Esophagus squamous epithelium (tissue), 5 donors: ENCODE measurements at regions not wholly inside any gene's neighbourhood (a gene's known extent, or its start where the extent isn't known, plus 50 kb on each side); places are given as distances from the start of the nearest gene placed in this dataset.

ENCODE experiments used
- DNase-seq: peaks from one replicate; lab custom pipeline; 2025; lab: John Stamatoyannopoulos, UW
- H3K27ac ChIP-seq, 4 donors: fragments of 200-600 bp; sonication (generic); one replicate each; pipeline ENCODE4 v1.5.1; 2016 to 2019; ENCODE audit warnings: mild to moderate bottlenecking in 1 of 4
- H3K27me3 ChIP-seq, 4 donors: fragments of 200-600 bp; sonication (generic); 1 replicate in 3 of 4; 2 replicates in 1 of 4; pipeline versions ENCODE4 v1.5.1 to v1.6.0; 2017 to 2021; ENCODE audit warnings: antibody characterized with exemption in 1 of 4
- H3K36me3 ChIP-seq, 3 donors: fragments of 200-600 bp; sonication (generic); one replicate each; pipeline ENCODE4 v1.5.1; 2016 to 2019
- H3K4me1 ChIP-seq, 3 donors: fragments of 200-600 bp; sonication (generic); one replicate each; pipeline ENCODE4 v1.5.1; 2017 to 2019
- H3K4me3 ChIP-seq, 4 donors: fragments of 200-600 bp; sonication (generic); 1 replicate in 3 of 4; 2 replicates in 1 of 4; pipeline ENCODE4 v1.5.1; 2016 to 2019; ENCODE audit warnings: mild to moderate bottlenecking in 2 of 4, moderate library complexity in 1 of 4
- H3K9me3 ChIP-seq, 3 donors: fragments of 200-600 bp; sonication (generic); one replicate each; pipeline ENCODE4 v1.5.1; 2016 to 2019
- POLR2A ChIP-seq, 4 donors: fragments of 450-650 bp; IDR thresholded peaks; one replicate each; pipeline ENCODE4 v1.6.1; 2017; ENCODE audit warnings: antibody characterized with exemption in 4 of 4, mild to moderate bottlenecking in 4 of 4, moderate library complexity in 3 of 4
- WGBS, 2 donors: methylation state at CpG; one replicate each; pipeline ENCODE4 v1.1.5; 2018; 5-methylcytosine and 5-hydroxymethylcytosine counted together
- intact Hi-C: fragments of 100-400 bp; cut with DNase I; formaldehyde crosslinking; loops from one replicate; pipeline ENCODE4 v1.15.0; 2022
- TF ChIP-seq, protein P1 (sequence below), 6 experiments: fragments of 450-650 bp in 4 of 6; fragments of 200-600 bp in 2 of 6; sonication (generic) in 2 of 6; IDR thresholded peaks; one replicate each; pipeline ENCODE4 v1.5.1; 2016 to 2019; ENCODE audit warnings: antibody characterized with exemption in 6 of 6, mild to moderate bottlenecking in 4 of 6, moderate library complexity in 4 of 6
- donor health status: DM: yes; HTN: yes; CAD: no.

DNA sequence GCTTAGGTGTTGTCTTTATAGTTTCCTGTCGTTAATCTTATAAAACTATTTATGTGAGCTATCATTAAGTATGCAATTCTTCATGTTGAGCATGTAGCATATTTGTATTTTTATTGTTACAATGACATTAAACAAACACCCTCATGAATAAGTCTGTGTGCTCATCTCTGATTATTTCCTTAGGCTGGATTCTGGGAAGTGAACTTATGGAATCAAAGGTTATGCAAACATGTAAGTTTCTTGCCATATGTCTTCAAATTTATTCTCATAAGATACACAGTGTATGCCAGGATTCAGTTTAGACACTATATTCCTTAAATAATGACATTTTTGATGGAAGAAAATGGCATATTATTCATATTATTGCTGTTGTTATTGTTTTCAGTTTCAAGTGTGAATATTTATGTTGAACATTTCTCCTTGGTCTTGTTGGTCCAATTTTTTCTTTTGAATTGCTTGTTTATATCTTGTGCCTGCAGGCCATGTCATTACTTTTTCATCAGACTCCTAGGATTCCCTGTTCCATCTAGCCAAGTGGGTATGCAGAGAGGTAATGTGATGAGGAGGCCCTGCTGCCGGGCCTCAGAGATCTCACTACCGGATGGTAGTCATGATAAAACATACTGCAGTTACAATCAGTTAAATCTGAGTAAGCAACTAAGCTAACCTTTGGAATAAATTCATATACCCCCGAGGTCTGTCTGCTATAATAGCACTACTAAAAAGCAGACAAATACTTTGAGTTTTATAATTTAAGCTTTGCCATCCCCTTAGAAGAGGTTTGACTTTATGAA lies 684.3 kb upstream of the SGO1 start:
- H3K27me3 ChIP-seq, result no peaks in the 10 kb centered on the region
- no peaks in the 10 kb centered on the region for H3K36me3 ChIP-seq
- H3K27ac ChIP-seq, result no peak overlapping the region
- DNase-seq, result no peak
- no peaks in the 10 kb centered on the region for H3K4me1 ChIP-seq
- intact Hi-C loops, result no loop called here
- H3K9me3 ChIP-seq, result peaks cover 0 to under 1% (median 0%) of the 10 kb centered on the region in 3 donors
- H3K4me3 ChIP-seq, result no peak overlapping the region
- 31 to 48% methylated on average over 4 of the region's 4 CpGs for WGBS, 2 donors
- no peak for TF ChIP-seq POLR2A (IDR thresholded peaks at IDR 0.05)
- TF ChIP-seq, protein P1, sequence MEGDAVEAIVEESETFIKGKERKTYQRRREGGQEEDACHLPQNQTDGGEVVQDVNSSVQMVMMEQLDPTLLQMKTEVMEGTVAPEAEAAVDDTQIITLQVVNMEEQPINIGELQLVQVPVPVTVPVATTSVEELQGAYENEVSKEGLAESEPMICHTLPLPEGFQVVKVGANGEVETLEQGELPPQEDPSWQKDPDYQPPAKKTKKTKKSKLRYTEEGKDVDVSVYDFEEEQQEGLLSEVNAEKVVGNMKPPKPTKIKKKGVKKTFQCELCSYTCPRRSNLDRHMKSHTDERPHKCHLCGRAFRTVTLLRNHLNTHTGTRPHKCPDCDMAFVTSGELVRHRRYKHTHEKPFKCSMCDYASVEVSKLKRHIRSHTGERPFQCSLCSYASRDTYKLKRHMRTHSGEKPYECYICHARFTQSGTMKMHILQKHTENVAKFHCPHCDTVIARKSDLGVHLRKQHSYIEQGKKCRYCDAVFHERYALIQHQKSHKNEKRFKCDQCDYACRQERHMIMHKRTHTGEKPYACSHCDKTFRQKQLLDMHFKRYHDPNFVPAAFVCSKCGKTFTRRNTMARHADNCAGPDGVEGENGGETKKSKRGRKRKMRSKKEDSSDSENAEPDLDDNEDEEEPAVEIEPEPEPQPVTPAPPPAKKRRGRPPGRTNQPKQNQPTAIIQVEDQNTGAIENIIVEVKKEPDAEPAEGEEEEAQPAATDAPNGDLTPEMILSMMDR (IDR thresholded peaks at IDR 0.05), result no peak

DNA sequence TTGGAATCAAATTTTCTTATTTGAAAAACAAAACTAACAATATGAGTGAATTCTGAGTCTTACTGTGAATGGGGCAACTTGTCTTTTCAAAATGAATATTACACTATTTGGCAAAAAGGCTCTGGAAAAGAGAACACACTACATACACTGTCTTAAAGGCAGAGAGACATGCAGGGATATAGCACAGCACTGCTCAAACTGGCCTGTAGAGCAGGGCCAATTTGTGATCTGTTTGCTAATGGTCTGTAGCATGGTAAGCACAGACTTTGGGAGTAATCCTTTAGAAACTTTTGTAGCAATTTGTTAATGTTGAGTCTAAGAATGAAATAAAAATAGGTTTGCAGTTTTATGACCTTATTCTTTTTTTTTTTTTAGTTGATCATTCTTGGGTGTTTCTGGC lies 679.8 kb upstream of the SGO1 start:
- TF ChIP-seq POLR2A (IDR thresholded peaks at IDR 0.05), result no peak
- Histone ChIP-seq H3K36me3 (no peaks in the 10 kb centered on the region), H3K27me3 (no peaks in the 10 kb centered on the region), H3K9me3 (peaks cover 0 to 21% (median 0%) of the 10 kb centered on the region in 3 donors), H3K4me3 (no peak overlapping the region), H3K27ac (no peak overlapping the region), H3K4me1 (no peaks in the 10 kb centered on the region)
- no peak for DNase-seq
- intact Hi-C loops, result no loop called here

DNA sequence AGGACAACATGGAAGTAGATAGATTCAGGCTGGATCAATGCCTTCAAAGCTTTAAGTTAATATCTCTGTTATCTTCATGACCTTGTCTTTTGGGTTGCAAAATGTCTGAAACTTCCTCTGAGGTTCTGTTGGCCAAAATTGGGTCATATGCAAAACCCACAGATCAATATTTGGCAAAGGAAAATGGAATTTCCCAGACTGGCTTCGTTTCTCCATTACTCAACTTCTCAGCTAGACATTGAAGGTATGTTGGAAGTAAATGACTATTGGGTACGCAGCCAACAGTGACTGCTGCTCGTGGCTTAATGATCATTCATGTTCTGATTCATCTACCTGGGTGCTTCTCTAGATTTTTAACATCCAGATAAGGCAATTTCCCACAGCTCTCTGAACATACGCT lies 675.4 kb upstream of the SGO1 start:
- H3K36me3 ChIP-seq, result no peaks in the 10 kb centered on the region
- TF ChIP-seq, protein P1 (IDR thresholded peaks at IDR 0.05), result no peak
- no peak for TF ChIP-seq POLR2A (IDR thresholded peaks at IDR 0.05)
- H3K4me1 ChIP-seq, result no peaks in the 10 kb centered on the region
- DNase-seq, result no peak
- intact Hi-C loops, result no loop called here
- no peak overlapping the region for H3K27ac ChIP-seq
- no peak overlapping the region for H3K4me3 ChIP-seq
- peaks cover 0 to 21% (median 0%) of the 10 kb centered on the region in 3 donors for H3K9me3 ChIP-seq
- H3K27me3 ChIP-seq, result no peaks in the 10 kb centered on the region
- 44 to 57% methylated on average over 4 of the region's 4 CpGs for WGBS, 2 donors

DNA sequence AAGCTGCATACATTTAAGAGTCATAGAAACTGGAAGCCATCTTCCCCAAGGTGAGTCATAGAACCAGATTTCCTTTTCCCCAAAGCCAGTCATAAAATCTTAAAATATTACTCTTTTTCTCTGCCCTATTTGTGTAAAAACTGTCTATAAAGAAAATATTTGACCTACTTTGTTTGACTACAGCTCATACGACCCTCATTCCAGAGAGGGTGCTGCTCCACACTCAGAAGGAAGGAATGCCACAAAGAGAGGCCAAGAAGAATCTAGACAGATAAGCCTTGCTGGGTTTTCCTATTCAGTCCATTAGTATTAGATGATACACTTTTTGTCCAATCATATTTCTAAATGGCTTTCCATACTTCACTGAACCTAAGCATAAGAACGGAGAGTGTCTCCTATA lies 671.6 kb upstream of the SGO1 start:
- Histone ChIP-seq H3K4me1 (no peaks in the 10 kb centered on the region), H3K27me3 (no peaks in the 10 kb centered on the region)

DNA sequence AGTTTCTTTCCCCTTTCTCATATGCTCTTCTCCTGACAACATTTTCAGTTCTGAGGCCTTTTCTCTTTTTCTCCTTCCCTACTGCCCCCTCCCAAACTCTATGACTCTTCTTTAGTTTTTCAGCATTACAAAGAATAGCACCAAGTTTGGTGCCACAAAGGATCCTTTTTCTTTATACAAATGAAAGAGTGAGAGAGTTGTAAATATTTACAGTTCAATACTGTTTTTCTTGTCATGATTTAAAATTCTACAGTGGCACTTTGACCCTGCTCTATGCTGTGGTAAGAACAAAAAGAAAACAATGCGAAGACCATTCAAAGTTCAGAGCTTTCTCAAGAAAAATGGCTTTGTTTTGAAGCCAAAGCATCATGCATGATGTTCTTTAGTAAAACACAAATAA lies 667.9 kb upstream of the SGO1 start:
- Histone ChIP-seq H3K9me3 (no peaks in the 10 kb centered on the region), H3K4me1 (no peaks in the 10 kb centered on the region), H3K27me3 (no peaks in the 10 kb centered on the region), H3K4me3 (no peak overlapping the region), H3K36me3 (no peaks in the 10 kb centered on the region), H3K27ac (no peak overlapping the region)
- TF ChIP-seq, protein P1 (IDR thresholded peaks at IDR 0.05), result no peak
- no peak for TF ChIP-seq POLR2A (IDR thresholded peaks at IDR 0.05)
- 57 to 60% methylated on average over 1 of the region's 1 CpG for WGBS, 2 donors
- intact Hi-C loops, result no loop called here
- DNase-seq, result no peak

More for the DNA sequence above, 671.6 kb upstream of the SGO1 start:
- no peak for TF ChIP-seq POLR2A (IDR thresholded peaks at IDR 0.05)
- TF ChIP-seq, protein P1 (IDR thresholded peaks at IDR 0.05), result no peak
- DNase-seq, result no peak
- no peak overlapping the region for H3K4me3 ChIP-seq
- H3K9me3 ChIP-seq, result peaks cover 0 to 7% (median 0%) of the 10 kb centered on the region in 3 donors
- 64 to 69% methylated on average over 2 of the region's 2 CpGs for WGBS, 2 donors
- no peak overlapping the region for H3K27ac ChIP-seq
- no peaks in the 10 kb centered on the region for H3K36me3 ChIP-seq
- intact Hi-C loops, result no loop called here
